Superior temporal gyrus (tissue), 1 donor: ENCODE measurements at regions not wholly inside any gene's neighbourhood (a gene's known extent, or its start where the extent isn't known, plus 50 kb on each side); places are given as distances from the start of the nearest gene placed in this dataset.

Experiments used
- DNase-seq: peaks from one replicate; pipeline ENCODE4 v3.0.0-alpha.2; 2016; ENCODE audit errors: extremely low spot score

- DNase-seq, result no peak
Measured at GRCh38 chr5:161960314-161960713, 107.3 kb upstream of the GABRG2 start.

DNA sequence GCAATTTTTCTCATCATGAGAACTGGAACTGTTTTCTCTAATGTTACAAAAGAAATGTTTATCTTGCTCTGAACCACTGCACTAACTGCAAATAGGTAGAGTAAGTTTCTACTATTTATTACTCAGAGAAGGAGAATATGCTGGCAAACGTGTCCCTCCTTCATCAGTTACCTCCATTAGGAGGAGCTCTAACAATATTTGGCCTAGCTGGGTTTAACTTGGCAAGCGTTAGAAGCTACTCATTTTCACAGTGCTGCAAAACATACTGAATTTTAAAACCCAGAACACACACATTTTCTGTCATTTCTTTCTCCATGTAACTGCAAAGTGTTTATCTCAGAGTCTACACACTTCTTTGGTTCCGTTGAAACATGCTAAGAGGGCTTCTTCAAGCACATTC, 101.0 kb upstream of the GABRG2 start:
- peak; percentile 83 for DNase-seq

DNA sequence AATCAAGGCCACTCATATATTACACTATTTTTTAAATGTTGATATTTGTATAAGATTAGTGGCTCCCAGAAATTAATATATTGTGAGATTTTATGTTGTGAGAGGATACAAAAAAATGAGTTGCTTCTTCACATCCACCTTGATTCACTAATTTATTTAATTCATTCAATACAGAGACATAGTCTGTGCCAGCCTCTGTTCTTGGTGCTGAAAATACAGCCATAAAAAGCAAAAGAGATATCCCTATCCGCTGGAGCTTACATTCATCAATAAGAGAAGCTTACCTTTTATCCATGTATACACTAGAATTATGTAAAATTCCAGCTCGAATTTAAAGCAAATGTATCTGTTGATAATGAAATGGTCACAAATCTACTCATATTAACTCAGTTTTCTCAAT, 92.2 kb upstream of the GABRG2 start:
- DNase-seq, result no peak

DNA sequence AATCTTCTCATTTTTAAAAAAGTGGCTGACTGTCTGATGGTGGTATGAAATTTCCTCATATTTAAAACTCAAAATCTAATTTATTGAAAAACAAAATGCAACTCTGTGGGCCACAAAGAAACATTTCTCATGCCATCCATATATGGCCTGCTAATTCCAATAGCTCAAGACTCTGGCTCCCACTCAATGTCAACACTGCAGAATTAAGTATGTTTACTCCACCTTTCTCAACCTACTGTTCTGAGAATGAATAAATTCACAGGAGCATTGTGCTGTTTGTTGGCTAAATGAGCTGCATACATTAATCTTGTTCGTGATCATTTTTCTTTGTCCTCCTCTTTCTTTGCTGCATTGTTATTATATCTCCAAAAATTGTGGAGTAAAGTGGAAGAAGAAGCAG, 79.5 kb upstream of the GABRG2 start:
- DNase-seq, result no peak
